ENCODE measurements at regions not wholly inside any gene's neighbourhood (a gene's known extent, or its start where the extent isn't known, plus 50 kb on each side); places are given as distances from the start of the nearest gene placed in this dataset.

- H3K4me1 ChIP-seq: peaks cover 0 to 8% (median 0%) of the 10 kb centered on the region in 4 donors
- DNase-seq (no peak), ATAC-seq (peak in 2 of 4 donors; percentile 10 to 40)
- intact Hi-C loops (cut with DNase I): no loop called here
- H3K4me3 ChIP-seq: no peak overlapping the region
- no peaks in the 10 kb centered on the region for H3K36me3 ChIP-seq
- TF ChIP-seq POLR2A (IDR thresholded peaks at IDR 0.05) (no peak), CTCF (IDR thresholded peaks at IDR 0.05) (no peak)
- WGBS (ENCODE audit: insufficient coverage, low coverage, low lambda C conversion rate, missing lambda C conversion rate): 57% methylated on average over 4 of the region's 11 CpGs
- no peaks in the 10 kb centered on the region for H3K27me3 ChIP-seq
- H3K27ac ChIP-seq: no peak overlapping the region
- no peaks in the 10 kb centered on the region for H3K9me3 ChIP-seq
These were observed 160.4 kb upstream of the MAMLD1 start for GRCh38 chrX:150202641-150203247.

- DNase-seq: no peak
- Histone ChIP-seq H3K27ac (no peak overlapping the region), H3K4me3 (no peak overlapping the region), H3K4me1 (peaks cover 0 to 8% (median 0%) of the 10 kb centered on the region in 4 donors), H3K9me3 (no peaks in the 10 kb centered on the region), H3K27me3 (no peaks in the 10 kb centered on the region), H3K36me3 (no peaks in the 10 kb centered on the region)
- no peak for ATAC-seq
- 81% methylated on average over 2 of the region's 2 CpGs for WGBS (ENCODE audit: insufficient coverage, low coverage, low lambda C conversion rate, missing lambda C conversion rate)
- no peak for TF ChIP-seq POLR2A (IDR thresholded peaks at IDR 0.05)
- no peak for TF ChIP-seq CTCF (IDR thresholded peaks at IDR 0.05)
- intact Hi-C loops (cut with DNase I): no loop called here
These were observed 159.9 kb upstream of the MAMLD1 start for GRCh38 chrX:150203248-150203645.

- Histone ChIP-seq H3K4me1 (peaks cover 0 to 8% (median 0%) of the 10 kb centered on the region in 4 donors), H3K9me3 (no peaks in the 10 kb centered on the region), H3K36me3 (no peaks in the 10 kb centered on the region), H3K27ac (no peak overlapping the region), H3K4me3 (no peak overlapping the region), H3K27me3 (no peaks in the 10 kb centered on the region)
- ATAC-seq (peak; percentile 51 to 96 (median 83)), DNase-seq (peak in 1 of 3 donors; percentile 50)
- TF ChIP-seq CTCF (IDR thresholded peaks at IDR 0.05) (no peak), POLR2A (IDR thresholded peaks at IDR 0.05) (no peak)
- WGBS (ENCODE audit: insufficient coverage, low coverage, low lambda C conversion rate, missing lambda C conversion rate): 13% methylated on average over 1 of the region's 2 CpGs
- intact Hi-C loops (cut with DNase I): no loop called here
These were observed 158.1 kb upstream of the MAMLD1 start for GRCh38 chrX:150205011-150205410.

GRCh38 chrX:150207733-150208132 lies 155.4 kb upstream of the MAMLD1 start:
- Histone ChIP-seq H3K36me3 (no peaks in the 10 kb centered on the region), H3K27ac (no peak overlapping the region), H3K27me3 (no peaks in the 10 kb centered on the region), H3K9me3 (no peaks in the 10 kb centered on the region), H3K4me1 (peaks cover 0 to 8% (median 0%) of the 10 kb centered on the region in 4 donors), H3K4me3 (no peak overlapping the region)
- no peak for DNase-seq
- WGBS (ENCODE audit: insufficient coverage, low coverage, low lambda C conversion rate, missing lambda C conversion rate): 89% methylated on average over 1 of the region's 1 CpG
- TF ChIP-seq POLR2A (IDR thresholded peaks at IDR 0.05) (no peak), CTCF (IDR thresholded peaks at IDR 0.05) (no peak)
- ATAC-seq: no peak
- intact Hi-C loops (cut with DNase I): no loop called here

All from right lobe of liver (tissue), 6 donors.